ENCODE measurements at regions not wholly inside any gene's neighbourhood (a gene's known extent, or its start where the extent isn't known, plus 50 kb on each side); places are given as distances from the start of the nearest gene placed in this dataset.

GRCh38 chr9:99572567-99572966, 249.1 kb upstream of the NR4A3 start:
- intact Hi-C loops (cut with DNase I, micrococcal nuclease) = no loop called here
- Mint-ChIP-seq H3K36me3 (ENCODE audit: low read depth) (no peaks in the 10 kb centered on the region), H3K9me3 (no peaks in the 10 kb centered on the region), H3K4me1 (ENCODE audit: low read depth) (no peaks in the 10 kb centered on the region), H3K4me3 (no peak overlapping the region), H3K27me3 (no peaks in the 10 kb centered on the region), H3K27ac (no peak overlapping the region)
- TF ChIP-seq CTCF (IDR thresholded peaks at IDR 0.05) = no peak
- DNase-seq (no peak), ATAC-seq (ENCODE audit: poor library complexity) (no peak)
- no peak overlapping the region for H3K27ac ChIP-seq (ENCODE audit: low read depth in 1 of 2, low read length in 2 of 2)
- no peaks in the 10 kb centered on the region for H3K27me3 ChIP-seq (ENCODE audit: control insufficient read depth in 1 of 2, insufficient read depth in 2 of 2, low read length in 2 of 2)
- H3K4me1 ChIP-seq (ENCODE audit: insufficient read depth, low read length) = no peaks in the 10 kb centered on the region
- H3K4me3 ChIP-seq (ENCODE audit: low read length) = no peak overlapping the region
- no peaks in the 10 kb centered on the region for H3K36me3 ChIP-seq (ENCODE audit: insufficient read depth, low read length)
- no peaks in the 10 kb centered on the region for H3K9me3 ChIP-seq (ENCODE audit: control insufficient read depth in 1 of 2, insufficient read depth in 1 of 2, low read length in 2 of 2)
- ChIA-PET POLR2A (no interaction called here), CTCF (no interaction called here)

GRCh38 chr9:99573085-99573484, 248.6 kb upstream of the NR4A3 start:
- TF ChIP-seq CTCF (IDR thresholded peaks at IDR 0.05) = no peak

GRCh38 chr9:99573886-99574285, 247.8 kb upstream of the NR4A3 start:
- no peak overlapping the region for H3K27ac ChIP-seq (ENCODE audit: low read depth in 1 of 2, low read length in 2 of 2)
- no peak for ATAC-seq (ENCODE audit: poor library complexity)
- no peaks in the 10 kb centered on the region for H3K27me3 Mint-ChIP-seq
- H3K9me3 Mint-ChIP-seq = no peaks in the 10 kb centered on the region
- H3K27me3 ChIP-seq (ENCODE audit: control insufficient read depth in 1 of 2, insufficient read depth in 2 of 2, low read length in 2 of 2) = no peaks in the 10 kb centered on the region
- TF ChIP-seq CTCF (IDR thresholded peaks at IDR 0.05) = no peak
- intact Hi-C loops (cut with DNase I, micrococcal nuclease) = no loop called here
- no peaks in the 10 kb centered on the region for H3K9me3 ChIP-seq (ENCODE audit: control insufficient read depth in 1 of 2, insufficient read depth in 1 of 2, low read length in 2 of 2)
- no peak overlapping the region for H3K4me3 ChIP-seq (ENCODE audit: low read length)
- H3K36me3 Mint-ChIP-seq (ENCODE audit: low read depth) = no peaks in the 10 kb centered on the region
- H3K36me3 ChIP-seq (ENCODE audit: insufficient read depth, low read length) = no peaks in the 10 kb centered on the region
- no peak overlapping the region for H3K27ac Mint-ChIP-seq
- ChIA-PET POLR2A (no interaction called here), CTCF (no interaction called here)
- no peak overlapping the region for H3K4me3 Mint-ChIP-seq
- no peak for DNase-seq
- H3K4me1 Mint-ChIP-seq (ENCODE audit: low read depth) = no peaks in the 10 kb centered on the region
- H3K4me1 ChIP-seq (ENCODE audit: insufficient read depth, low read length) = no peaks in the 10 kb centered on the region

More at GRCh38 chr9:99573085-99573484, 248.6 kb upstream of the NR4A3 start:
- Mint-ChIP-seq H3K27me3 (no peaks in the 10 kb centered on the region), H3K4me1 (ENCODE audit: low read depth) (no peaks in the 10 kb centered on the region), H3K4me3 (no peak overlapping the region), H3K36me3 (ENCODE audit: low read depth) (no peaks in the 10 kb centered on the region), H3K9me3 (no peaks in the 10 kb centered on the region), H3K27ac (no peak overlapping the region)
- Histone ChIP-seq H3K27me3 (ENCODE audit: control insufficient read depth in 1 of 2, insufficient read depth in 2 of 2, low read length in 2 of 2) (no peaks in the 10 kb centered on the region), H3K9me3 (ENCODE audit: control insufficient read depth in 1 of 2, insufficient read depth in 1 of 2, low read length in 2 of 2) (no peaks in the 10 kb centered on the region), H3K27ac (ENCODE audit: low read depth in 1 of 2, low read length in 2 of 2) (no peak overlapping the region), H3K4me3 (ENCODE audit: low read length) (no peak overlapping the region), H3K4me1 (ENCODE audit: insufficient read depth, low read length) (no peaks in the 10 kb centered on the region), H3K36me3 (ENCODE audit: insufficient read depth, low read length) (no peaks in the 10 kb centered on the region)
- intact Hi-C loops (cut with DNase I, micrococcal nuclease) = no loop called here
- ChIA-PET POLR2A (no interaction called here), CTCF (no interaction called here)
- ATAC-seq (ENCODE audit: poor library complexity) = no peak
- no peak for DNase-seq

Measured in CD4-positive, alpha-beta T cell (primary cell).